ENCODE measurements at regions not wholly inside any gene's neighbourhood (a gene's known extent, or its start where the extent isn't known, plus 50 kb on each side); places are given as distances from the start of the nearest gene placed in this dataset.
"Not testable (repeated sequence)": the region's sequence is repeated elsewhere in the genome, so short reads cannot be mapped to it uniquely, and the experiment has no call there.

DNA sequence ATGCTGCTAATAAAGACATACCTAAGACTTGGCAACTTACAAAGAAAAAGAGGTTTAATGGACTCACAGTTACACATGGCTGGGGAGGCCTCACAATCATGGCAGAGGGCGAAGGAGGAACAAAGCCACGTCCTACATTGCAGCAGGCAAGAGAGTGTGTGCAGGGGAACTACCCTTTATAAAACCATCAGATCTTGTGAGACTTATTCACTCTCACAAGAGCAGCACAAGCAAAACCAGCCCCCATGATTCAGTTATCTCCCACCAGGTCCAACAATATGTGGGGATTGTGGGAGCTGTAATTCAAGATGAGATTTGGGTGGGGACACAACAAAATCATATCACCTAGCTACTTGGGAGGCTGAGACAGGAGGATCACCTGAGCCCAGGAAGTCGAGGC is 202.4 kb downstream of the FAM43A start:
- TF ChIP-seq, protein P1, sequence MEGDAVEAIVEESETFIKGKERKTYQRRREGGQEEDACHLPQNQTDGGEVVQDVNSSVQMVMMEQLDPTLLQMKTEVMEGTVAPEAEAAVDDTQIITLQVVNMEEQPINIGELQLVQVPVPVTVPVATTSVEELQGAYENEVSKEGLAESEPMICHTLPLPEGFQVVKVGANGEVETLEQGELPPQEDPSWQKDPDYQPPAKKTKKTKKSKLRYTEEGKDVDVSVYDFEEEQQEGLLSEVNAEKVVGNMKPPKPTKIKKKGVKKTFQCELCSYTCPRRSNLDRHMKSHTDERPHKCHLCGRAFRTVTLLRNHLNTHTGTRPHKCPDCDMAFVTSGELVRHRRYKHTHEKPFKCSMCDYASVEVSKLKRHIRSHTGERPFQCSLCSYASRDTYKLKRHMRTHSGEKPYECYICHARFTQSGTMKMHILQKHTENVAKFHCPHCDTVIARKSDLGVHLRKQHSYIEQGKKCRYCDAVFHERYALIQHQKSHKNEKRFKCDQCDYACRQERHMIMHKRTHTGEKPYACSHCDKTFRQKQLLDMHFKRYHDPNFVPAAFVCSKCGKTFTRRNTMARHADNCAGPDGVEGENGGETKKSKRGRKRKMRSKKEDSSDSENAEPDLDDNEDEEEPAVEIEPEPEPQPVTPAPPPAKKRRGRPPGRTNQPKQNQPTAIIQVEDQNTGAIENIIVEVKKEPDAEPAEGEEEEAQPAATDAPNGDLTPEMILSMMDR (IDR thresholded peaks at IDR 0.05): not testable (repeated sequence)
- TF ChIP-seq POLR2A, POLR2AphosphoS5 (IDR thresholded peaks at IDR 0.05): not testable (repeated sequence)

Data from prostate gland (tissue), 2 donors.